H1 (cell line): ENCODE measurements at regions not wholly inside any gene's neighbourhood (a gene's known extent, or its start where the extent isn't known, plus 50 kb on each side); places are given as distances from the start of the nearest gene placed in this dataset.

Experiments used
- CTCF ChIA-PET: fragments of 300-600 bp; sonication (Branson Sonifier 250); formaldehyde crosslinking; loops from one replicate; lab custom pipeline; 2021; ENCODE audit not compliant: partially characterized antibody; lab: Charles Lee
- POLR2A ChIA-PET: fragments of 300-600 bp; sonication (Branson Sonifier 250); formaldehyde crosslinking; loops from one replicate; lab custom pipeline; 2021; ENCODE audit warnings: inconsistent platforms; ENCODE audit not compliant: partially characterized antibody; lab: Charles Lee
- DNase-seq, 2 experiments: peaks; one replicate each; pipeline versions ENCODE4 v3.0.0 to v3.0.0-alpha.2; 2010 to 2022; ENCODE audit warnings: low spot score in 2 of 2, low read depth in 1 of 2, mixed read lengths in 1 of 2
- FAIRE-seq: peaks from 2 replicates; lab custom pipeline; 2011; peaks lifted over from hg19 to GRCh38; lab: Jason Lieb, UNC
- H2AFZ ChIP-seq: 2 replicates; pipeline ENCODE4 v1.8.1; 2012; ENCODE audit warnings: low read length, inconsistent platforms
- H2AK5ac ChIP-seq: 2 replicates; pipeline ENCODE4 v1.6.1; 2013; ENCODE audit warnings: low read depth, low read length
- H2BK120ac ChIP-seq: replicated peaks from 2 replicates; pipeline ENCODE3; 2013; ENCODE audit warnings: low read depth, low read length, inconsistent platforms
- H2BK12ac ChIP-seq: 2 replicates; pipeline ENCODE4 v1.6.1; 2013; ENCODE audit warnings: low read depth, low read length
- H2BK15ac ChIP-seq: 2 replicates; pipeline ENCODE4 v1.6.1; 2013; ENCODE audit warnings: low read length
- H2BK20ac ChIP-seq: 2 replicates; pipeline ENCODE4 v1.6.1; 2013; ENCODE audit warnings: low read length
- H2BK5ac ChIP-seq: 2 replicates; pipeline ENCODE4 v1.6.1; 2013; ENCODE audit warnings: low read depth, low read length
- H3K14ac ChIP-seq: 2 replicates; pipeline ENCODE4 v1.6.1; 2013; ENCODE audit warnings: inconsistent platforms; ENCODE audit not compliant: insufficient read length
- H3K18ac ChIP-seq: 2 replicates; pipeline ENCODE4 v1.6.1; 2013; ENCODE audit warnings: low read length; ENCODE audit errors: extremely low read depth
- H3K23ac ChIP-seq: 2 replicates; pipeline ENCODE4 v1.6.1; 2013; ENCODE audit warnings: inconsistent platforms; ENCODE audit not compliant: insufficient read length
- H3K23me2 ChIP-seq: 2 replicates; pipeline ENCODE4 v1.6.1; 2013; ENCODE audit warnings: low read depth, low read length
- H3K27ac ChIP-seq: 2 replicates; pipeline ENCODE4 v1.6.1; 2011; ENCODE audit warnings: low read depth, low read length, inconsistent platforms
- H3K27me3 ChIP-seq, 4 experiments: replicated peaks in 1 of 4; 1 replicate in 1 of 4; 2 replicates in 3 of 4; pipeline versions ENCODE4 v1.6.1 to v1.8.1; 2011 to 2013; ENCODE audit warnings: low read length in 3 of 4, mild to moderate bottlenecking in 3 of 4, inconsistent platforms in 2 of 4, mixed read lengths in 2 of 4, moderate library complexity in 1 of 4; ENCODE audit not compliant: control insufficient read depth in 3 of 4, insufficient read depth in 3 of 4; ENCODE audit errors: extremely low read depth in 1 of 4
- H3K36me3 ChIP-seq, 4 experiments: 2 replicates each; pipeline versions ENCODE4 v1.6.1 to v1.8.1; 2011 to 2013; ENCODE audit warnings: mild to moderate bottlenecking in 4 of 4, low read length in 3 of 4, moderate library complexity in 2 of 4, control low read depth in 1 of 4, inconsistent platforms in 1 of 4; ENCODE audit not compliant: insufficient read depth in 4 of 4, control insufficient read depth in 2 of 4
- H3K4ac ChIP-seq: replicated peaks from 2 replicates; pipeline ENCODE3; 2013; ENCODE audit warnings: low read length, low read depth, mixed read lengths, inconsistent platforms; ENCODE audit not compliant: insufficient read length
- H3K4me1 ChIP-seq, 4 experiments: replicated peaks in 1 of 4; 1 replicate in 1 of 4; 2 replicates in 3 of 4; pipeline versions ENCODE4 v1.6.1 to v1.8.1; 2011 to 2013; ENCODE audit warnings: low read length in 3 of 4, inconsistent platforms in 2 of 4, mixed read lengths in 1 of 4; ENCODE audit not compliant: insufficient read depth in 4 of 4, control insufficient read depth in 3 of 4
- H3K4me2 ChIP-seq, 2 experiments: 2 replicates each; pipeline versions ENCODE4 v1.6.1 to v1.8.1; 2011 to 2013; ENCODE audit warnings: low read depth in 2 of 2, low read length in 2 of 2, control low read depth in 1 of 2, inconsistent platforms in 1 of 2, mild to moderate bottlenecking in 1 of 2; ENCODE audit not compliant: insufficient read depth in 1 of 2
- H3K4me3 ChIP-seq, 4 experiments: fragments of 200-600, 300-600 bp in 1 of 4; sonication (generic), shearing (Covaris generic), sonication (Bioruptor Twin) in 1 of 4; 2 replicates each; pipeline versions ENCODE4 v1.5.1 to v1.8.1; 2011 to 2016; ENCODE audit warnings: low read length in 4 of 4, low read depth in 3 of 4, control low read depth in 2 of 4, inconsistent platforms in 2 of 4, mild to moderate bottlenecking in 2 of 4, mixed read lengths in 1 of 4, moderate library complexity in 1 of 4; ENCODE audit not compliant: insufficient read depth in 2 of 4; ENCODE audit errors: extremely low read depth in 1 of 4
- H3K56ac ChIP-seq: replicated peaks from 2 replicates; pipeline ENCODE3; 2013; ENCODE audit warnings: low read depth, mild to moderate bottlenecking, mixed read lengths, low read length, inconsistent platforms; ENCODE audit not compliant: insufficient read length
- H3K79me1 ChIP-seq: 2 replicates; pipeline ENCODE4 v1.6.1; 2013; ENCODE audit warnings: low read depth, low read length, control low read depth
- H3K79me2 ChIP-seq, 2 experiments: 2 replicates each; pipeline versions ENCODE4 v1.6.1 to v1.8.1; 2012 to 2013; ENCODE audit warnings: low read length in 2 of 2, mild to moderate bottlenecking in 2 of 2, inconsistent platforms in 1 of 2; ENCODE audit not compliant: insufficient read depth in 2 of 2, control insufficient read depth in 1 of 2
- H3K9ac ChIP-seq, 4 experiments: replicated peaks in 1 of 4; 1 replicate in 1 of 4; 2 replicates in 3 of 4; pipeline versions ENCODE4 v1.6.1 to v1.8.1; 2011 to 2013; ENCODE audit warnings: low read depth in 3 of 4, low read length in 3 of 4, control low read depth in 2 of 4, mild to moderate bottlenecking in 2 of 4, moderate library complexity in 2 of 4, inconsistent platforms in 1 of 4; ENCODE audit errors: extremely low read depth in 1 of 4
- H3K9me3 ChIP-seq, 2 experiments: 2 replicates each; pipeline versions ENCODE4 v1.6.1 to v1.8.1; 2012 to 2013; ENCODE audit warnings: mild to moderate bottlenecking in 2 of 2, moderate library complexity in 2 of 2, control low read depth in 1 of 2, inconsistent platforms in 1 of 2, low read depth in 1 of 2, low read length in 1 of 2, mixed read lengths in 1 of 2; ENCODE audit not compliant: insufficient read depth in 2 of 2
- H4K20me1 ChIP-seq, 2 experiments: replicated peaks in 1 of 2; 2 replicates each; pipeline versions ENCODE3 to v1.8.1; 2011 to 2013; ENCODE audit warnings: inconsistent platforms in 2 of 2, low read length in 2 of 2, mild to moderate bottlenecking in 1 of 2; ENCODE audit not compliant: insufficient read depth in 2 of 2, control insufficient read depth in 1 of 2
- H4K5ac ChIP-seq: 2 replicates; pipeline ENCODE4 v1.6.1; 2013; ENCODE audit warnings: low read length, low read depth, mixed read lengths, inconsistent platforms; ENCODE audit not compliant: insufficient read length
- H4K8ac ChIP-seq: 2 replicates; pipeline ENCODE4 v1.8.0; 2013; ENCODE audit warnings: mild to moderate bottlenecking, moderate library complexity, low read length, inconsistent platforms; ENCODE audit not compliant: insufficient read depth; ENCODE audit errors: extremely low read depth
- H4K91ac ChIP-seq: replicated peaks from 2 replicates; pipeline ENCODE3; 2013; ENCODE audit warnings: low read length, mixed read lengths, inconsistent platforms; ENCODE audit not compliant: insufficient read length
- BRCA1 ChIP-seq: IDR thresholded peaks from 2 replicates; pipeline ENCODE4 v1.6.1; 2012; ENCODE audit warnings: low read depth, low read length, improper control_type of control experiment
- CBX8 ChIP-seq: fragments of 300-800, 300-1000 bp; sonication (generic); IDR thresholded peaks from 2 replicates; pipeline ENCODE4 v1.7.1; 2016; ENCODE audit warnings: low read depth, low read length, borderline replicate concordance
- CTCF ChIP-seq, 3 experiments: IDR thresholded peaks; 1 replicate in 2 of 3; 2 replicates in 1 of 3; pipeline versions ENCODE4 v1.5.1 to v1.6.1; 2011; ENCODE audit warnings: low read length in 3 of 3, mild to moderate bottlenecking in 3 of 3, inconsistent platforms in 2 of 3, low read depth in 1 of 3, moderate library complexity in 1 of 3; ENCODE audit not compliant: insufficient read depth in 1 of 3; ENCODE audit errors: control extremely low read depth in 1 of 3
- GTF2F1 ChIP-seq: IDR thresholded peaks from 2 replicates; pipeline ENCODE4 v1.6.1; 2012; ENCODE audit warnings: low read depth, low read length, improper control_type of control experiment, borderline replicate concordance
- JUN ChIP-seq: IDR thresholded peaks from 2 replicates; pipeline ENCODE4 v1.6.1; 2011; ENCODE audit warnings: low read depth, mild to moderate bottlenecking, improper control_type of control experiment, low read length
- KDM4A ChIP-seq: IDR thresholded peaks from one replicate; pipeline ENCODE4 v1.7.1; 2012; ENCODE audit warnings: low read depth, mild to moderate bottlenecking, moderate library complexity, low read length, inconsistent platforms; ENCODE audit not compliant: severe bottlenecking
- PHF8 ChIP-seq: fragments of 200-600 bp; sonication (generic); conservative IDR thresholded peaks from 2 replicates; pipeline ENCODE4 v1.7.1; 2012; ENCODE audit warnings: low read depth, mild to moderate bottlenecking, inconsistent platforms, low read length, moderate library complexity
- RBBP5 ChIP-seq: IDR thresholded peaks from 2 replicates; pipeline ENCODE4 v1.7.1; 2012; ENCODE audit warnings: low read depth, mild to moderate bottlenecking, inconsistent platforms, low read length, moderate library complexity, borderline replicate concordance
- SIRT6 ChIP-seq: IDR thresholded peaks from one replicate; pipeline ENCODE4 v1.7.1; 2012; ENCODE audit warnings: low read length, inconsistent platforms
- TAF1 ChIP-seq: IDR thresholded peaks from 2 replicates; pipeline ENCODE4 v1.6.1; 2011; ENCODE audit warnings: mild to moderate bottlenecking, low read depth, low read length
- TAF7 ChIP-seq: optimal IDR thresholded peaks from 2 replicates; pipeline ENCODE3; 2011; ENCODE audit warnings: low read depth, mild to moderate bottlenecking, inconsistent platforms, low read length, moderate library complexity, borderline replicate concordance
- TBP ChIP-seq: IDR thresholded peaks from 2 replicates; pipeline ENCODE4 v1.6.1; 2011; ENCODE audit warnings: low read depth, low read length, improper control_type of control experiment
- WGBS, 2 experiments: shearing (Covaris generic) in 1 of 2; methylation state at CpG; one replicate each; pipeline versions ENCODE4 v1.1.6 to v1.1.7; 2013 to 2015; ENCODE audit warnings: low lambda C conversion rate in 2 of 2, mixed read lengths in 2 of 2, inconsistent platforms in 1 of 2, low coverage in 1 of 2, missing lambda C conversion rate in 1 of 2; ENCODE audit not compliant: insufficient replicate concordance in 2 of 2, insufficient coverage in 1 of 2, insufficient read length in 1 of 2; ENCODE audit errors: extremely low coverage in 1 of 2, missing lambda C conversion rate in 1 of 2; 5-methylcytosine and 5-hydroxymethylcytosine counted together

DNA sequence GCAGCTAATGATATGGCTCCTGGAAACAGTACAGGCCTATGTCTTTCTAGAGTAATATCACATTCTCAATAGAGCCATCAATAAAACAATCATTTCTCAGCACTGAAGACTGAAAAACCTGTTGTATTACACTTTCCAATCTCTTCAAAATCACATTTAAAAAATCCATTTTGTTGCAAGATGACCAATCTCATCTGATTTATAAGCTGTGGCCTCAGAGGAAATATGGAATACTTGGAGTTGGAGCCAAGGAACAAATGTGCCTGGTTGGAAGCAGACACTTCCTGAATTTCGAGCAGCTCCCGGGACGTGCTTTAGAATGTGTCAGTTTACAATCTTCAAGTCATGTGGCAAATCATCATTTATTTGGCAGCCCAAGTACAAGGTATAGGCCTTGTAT is 114.5 kb downstream of the ADCYAP1 start:
- Histone ChIP-seq H3K18ac (no peak overlapping the region), H2BK5ac (no peak overlapping the region), H3K79me1 (peaks cover 2% of the 10 kb centered on the region), H3K27me3 (peaks cover 0 to 3% (median 0%) of the 10 kb centered on the region in 4 experiments; a peak in 2 of 7 replicates), H2AK5ac (no peak overlapping the region), H2BK20ac (no peak overlapping the region), H3K36me3 (no peaks in the 10 kb centered on the region), H3K9ac (no peak overlapping the region), H2BK12ac (no peak overlapping the region), H3K4me3 (no peak overlapping the region), H2BK120ac (no peak overlapping the region), H3K14ac (no peak overlapping the region), H3K56ac (no peak overlapping the region), H4K20me1 (peaks cover 0 to 7% of the 10 kb centered on the region in 2 experiments), H3K4me2 (no peak overlapping the region), H2BK15ac (no peak overlapping the region), H3K9me3 (no peaks in the 10 kb centered on the region), H3K4ac (no peak overlapping the region), H4K91ac (no peak overlapping the region), H3K23ac (no peak overlapping the region), H4K8ac (no peak overlapping the region), H3K4me1 (peaks cover 0 to 16% (median 8%) of the 10 kb centered on the region in 4 experiments; a peak in 4 of 7 replicates), H2AFZ (no peak overlapping the region), H4K5ac (no peak overlapping the region), H3K79me2 (no peaks in the 10 kb centered on the region), H3K27ac (no peak overlapping the region), H3K23me2 (no peaks in the 10 kb centered on the region)
- no peak for TF ChIP-seq PHF8
- no peak for TF ChIP-seq TBP
- no peak for TF ChIP-seq CTCF (IDR thresholded peaks at IDR 0.05; ENCODE audit: control extremely low read depth in 1 of 3, insufficient read depth in 1 of 3, low read depth in 1 of 3, low read length in 3 of 3)
- TF ChIP-seq JUN: no peak
- no peak for TF ChIP-seq CBX8
- TF ChIP-seq RBBP5: no peak
- TF ChIP-seq SIRT6: no peak
- no peak for TF ChIP-seq KDM4A
- TF ChIP-seq TAF1: no peak
- no peak for TF ChIP-seq GTF2F1
- no peak for TF ChIP-seq TAF7
- no peak for TF ChIP-seq BRCA1
- ChIA-PET CTCF (interaction anchor here (1.0 kb wide), 1 partner anchor 117 kb away, joined by 4 read pairs; no protein-coding TSS in a partner anchor), POLR2A (interaction anchor here (0.9 kb wide), 1 partner anchor 42 kb away, joined by 3 read pairs; no protein-coding TSS in a partner anchor)
- 91% methylated on average over 3 of the region's 3 CpGs; no CpG with 5 or more reads in 1 of the 2 experiments for WGBS, 2 experiments
- FAIRE-seq (peak; percentile 63), DNase-seq (no peak)
